Panc1 (cell line): ENCODE measurements at regions not wholly inside any gene's neighbourhood (a gene's known extent, or its start where the extent isn't known, plus 50 kb on each side); places are given as distances from the start of the nearest gene placed in this dataset.

Source experiments
- CTCF ChIP-seq: fragments of 450-650 bp; IDR thresholded peaks from 2 replicates; pipeline ENCODE4 v1.5.1; 2017; ENCODE audit warnings: mild to moderate bottlenecking
- SIN3A ChIP-seq: IDR thresholded peaks from 2 replicates; pipeline ENCODE4 v1.6.1; 2012; ENCODE audit warnings: low read depth, mild to moderate bottlenecking, low read length, moderate library complexity, borderline replicate concordance; ENCODE audit not compliant: insufficient read depth

GRCh38 chr4:158068068-158068467, 104.8 kb downstream of the GASK1B start:
- TF ChIP-seq SIN3A: no peak
- no peak for TF ChIP-seq CTCF
